IMR-90 (cell line): ENCODE measurements at regions not wholly inside any gene's neighbourhood (a gene's known extent, or its start where the extent isn't known, plus 50 kb on each side); places are given as distances from the start of the nearest gene placed in this dataset.

Source experiments
- ATAC-seq: fragments of 200-7000 bp; cut with Tn5 transposase; 2 replicates; pipeline ENCODE4 v1.9.1; 2020; ENCODE audit warnings: low read depth, mild to moderate bottlenecking, moderate library complexity
- BruUV-seq: library from RNA; stranded (reverse); fragments of 400-500 nt; replicated peaks from 2 replicates; lab custom pipeline; 2021; lab: Mats Ljungman, UMichigan
- CTCF ChIA-PET: fragments of 300-600 bp; formaldehyde crosslinking; extraction: SDS; loops from one replicate; lab custom pipeline; 2021; ENCODE audit warnings: antibody characterized with exemption; lab: Yijun Ruan, JAX
- POLR2A ChIA-PET: fragments of 300-600 bp; sonication (Branson Sonifier 250); formaldehyde crosslinking; loops from one replicate; lab custom pipeline; 2022; ENCODE audit warnings: antibody characterized with exemption; ENCODE audit not compliant: unreplicated experiment; lab: Charles Lee
- DNase-seq: peaks from one replicate; pipeline ENCODE4 v3.0.0; 2013
- H2AFZ ChIP-seq: replicated peaks from 2 replicates; pipeline ENCODE3; 2013; ENCODE audit warnings: low read length, mild to moderate bottlenecking; ENCODE audit not compliant: poor library complexity
- H2AK5ac ChIP-seq: 2 replicates; pipeline ENCODE4 v1.6.1; 2013; ENCODE audit warnings: low read depth, low read length, inconsistent platforms
- H2AK9ac ChIP-seq: replicated peaks from 2 replicates; pipeline ENCODE3; 2013; ENCODE audit warnings: mild to moderate bottlenecking, low read depth, low read length, moderate library complexity; ENCODE audit not compliant: poor library complexity
- H2BK120ac ChIP-seq: 2 replicates; pipeline ENCODE4 v1.6.1; 2013; ENCODE audit warnings: low read depth, low read length, inconsistent platforms
- H2BK15ac ChIP-seq: 3 replicates; pipeline ENCODE4 v1.6.1; 2013; ENCODE audit warnings: low read depth, low read length, inconsistent platforms
- H2BK20ac ChIP-seq: 2 replicates; pipeline ENCODE4 v1.6.1; 2013; ENCODE audit warnings: low read depth, mild to moderate bottlenecking, inconsistent platforms, low read length, moderate library complexity
- H2BK5ac ChIP-seq: 2 replicates; pipeline ENCODE4 v1.6.1; 2013; ENCODE audit warnings: mild to moderate bottlenecking, low read depth, low read length, inconsistent platforms; ENCODE audit not compliant: poor library complexity, severe bottlenecking
- H3K14ac ChIP-seq: replicated peaks from 2 replicates; pipeline ENCODE4 v1.6.1; 2013; ENCODE audit warnings: low read depth, low read length, inconsistent platforms
- H3K18ac ChIP-seq: 2 replicates; pipeline ENCODE4 v1.6.1; 2013; ENCODE audit warnings: low read depth, low read length, control low read depth
- H3K23ac ChIP-seq: 2 replicates; pipeline ENCODE4 v1.6.1; 2013; ENCODE audit warnings: low read depth, low read length, inconsistent platforms
- H3K27ac ChIP-seq: 2 replicates; pipeline ENCODE4 v1.5.1; 2013; ENCODE audit warnings: mild to moderate bottlenecking, control low read depth, low read length; ENCODE audit not compliant: insufficient read depth
- H3K27me3 ChIP-seq: 2 replicates; pipeline ENCODE4 v1.6.1; 2013; ENCODE audit warnings: low read length; ENCODE audit not compliant: control insufficient read depth, insufficient read depth
- H3K36me3 ChIP-seq: 2 replicates; pipeline ENCODE4 v1.6.1; 2013; ENCODE audit warnings: low read length, mixed read lengths; ENCODE audit not compliant: control insufficient read depth, insufficient read depth
- H3K4ac ChIP-seq: 2 replicates; pipeline ENCODE4 v1.6.1; 2013; ENCODE audit warnings: low read depth, low read length, inconsistent platforms
- H3K4me1 ChIP-seq: 2 replicates; pipeline ENCODE4 v1.6.1; 2013; ENCODE audit warnings: low read length, mixed read lengths; ENCODE audit not compliant: control insufficient read depth, insufficient read depth
- H3K4me2 ChIP-seq: 2 replicates; pipeline ENCODE4 v1.6.1; 2013; ENCODE audit warnings: low read depth, mild to moderate bottlenecking, control low read depth, low read length, moderate library complexity
- H3K4me3 ChIP-seq: 2 replicates; pipeline ENCODE4 v1.5.1; 2013; ENCODE audit warnings: low read depth, mild to moderate bottlenecking, control low read depth, low read length, moderate library complexity; ENCODE audit not compliant: insufficient read depth
- H3K56ac ChIP-seq: 2 replicates; pipeline ENCODE4 v1.6.1; 2013; ENCODE audit warnings: low read length, inconsistent platforms; ENCODE audit not compliant: insufficient read depth; ENCODE audit errors: extremely low read depth
- H3K79me1 ChIP-seq, 2 experiments: 2 replicates each; pipeline ENCODE4 v1.6.1; 2013; ENCODE audit warnings: low read length in 2 of 2, inconsistent platforms in 1 of 2, low read depth in 1 of 2
- H3K9ac ChIP-seq: 2 replicates; pipeline ENCODE4 v1.6.1; 2013; ENCODE audit warnings: low read depth, low read length, control low read depth
- H3K9me1 ChIP-seq: 2 replicates; pipeline ENCODE4 v1.6.1; 2013; ENCODE audit warnings: low read length, inconsistent platforms; ENCODE audit not compliant: insufficient read depth
- H3K9me3 ChIP-seq: 2 replicates; pipeline ENCODE4 v1.6.1; 2013; ENCODE audit warnings: low read length; ENCODE audit not compliant: control insufficient read depth, insufficient read depth
- H4K20me1 ChIP-seq: 2 replicates; pipeline ENCODE4 v1.6.1; 2013; ENCODE audit warnings: low read length, inconsistent platforms; ENCODE audit not compliant: insufficient read depth
- H4K5ac ChIP-seq: 2 replicates; pipeline ENCODE4 v1.6.1; 2013; ENCODE audit warnings: mild to moderate bottlenecking, low read depth, low read length, control low read depth
- H4K8ac ChIP-seq, 2 experiments: 2 replicates each; pipeline ENCODE4 v1.6.1; 2013; ENCODE audit warnings: low read depth in 2 of 2, low read length in 2 of 2, control low read depth in 1 of 2, inconsistent platforms in 1 of 2
- H4K91ac ChIP-seq: 2 replicates; pipeline ENCODE4 v1.6.1; 2013; ENCODE audit warnings: low read depth, low read length, inconsistent platforms; ENCODE audit not compliant: insufficient read depth
- CEBPB ChIP-seq: IDR thresholded peaks from 2 replicates; pipeline ENCODE4 v1.6.1; 2012; ENCODE audit warnings: low read depth, low read length, improper control_type of control experiment
- CHD1 ChIP-seq: IDR thresholded peaks from 2 replicates; pipeline ENCODE4 v1.6.1; 2012; ENCODE audit warnings: low read depth, low read length, improper control_type of control experiment
- CTCF ChIP-seq: conservative IDR thresholded peaks from 2 replicates; pipeline ENCODE4 v1.5.1; 2012; ENCODE audit warnings: mild to moderate bottlenecking, low read depth, low read length, improper control_type of control experiment
- ELK1 ChIP-seq: fragments of 150-350 bp; IDR thresholded peaks from 2 replicates; pipeline ENCODE4 v1.6.1; 2016; ENCODE audit warnings: low read depth, mild to moderate bottlenecking, low read length, moderate library complexity, borderline replicate concordance
- MAFK ChIP-seq: IDR thresholded peaks from 2 replicates; pipeline ENCODE4 v1.6.1; 2012; ENCODE audit warnings: low read depth, low read length, improper control_type of control experiment
- MAZ ChIP-seq: IDR thresholded peaks from 2 replicates; pipeline ENCODE4 v1.6.1; 2012; ENCODE audit warnings: low read depth, mild to moderate bottlenecking, low read length, improper control_type of control experiment, moderate library complexity, borderline replicate concordance
- MXI1 ChIP-seq: IDR thresholded peaks from 2 replicates; pipeline ENCODE4 v1.6.1; 2012; ENCODE audit warnings: low read depth, mild to moderate bottlenecking, low read length, moderate library complexity, borderline replicate concordance
- NFE2L2 ChIP-seq: fragments of 150-350 bp; IDR thresholded peaks from 2 replicates; pipeline ENCODE4 v1.6.1; 2016; ENCODE audit warnings: low read depth, mild to moderate bottlenecking, low read length
- POLR2A ChIP-seq: IDR thresholded peaks from 2 replicates; pipeline ENCODE4 v1.6.1; 2012; ENCODE audit warnings: mild to moderate bottlenecking, low read depth, low read length
- RAD21 ChIP-seq: IDR thresholded peaks from 2 replicates; pipeline ENCODE4 v1.6.1; 2012; ENCODE audit warnings: low read length, improper control_type of control experiment
- RCOR1 ChIP-seq: IDR thresholded peaks from 2 replicates; pipeline ENCODE4 v1.6.1; 2012; ENCODE audit warnings: mild to moderate bottlenecking, low read length, improper control_type of control experiment; ENCODE audit not compliant: insufficient replicate concordance
- SMC3 ChIP-seq: fragments of 150-350 bp; IDR thresholded peaks from 2 replicates; pipeline ENCODE4 v1.6.1; 2016; ENCODE audit warnings: low read depth, mild to moderate bottlenecking, antibody characterized with exemption, low read length, moderate library complexity
- WGBS, 2 experiments: methylation state at CpG; one replicate each; pipeline versions ENCODE4 v1.1.5 to v1.1.7; 2013; ENCODE audit warnings: missing lambda C conversion rate in 2 of 2; ENCODE audit not compliant: insufficient read length in 1 of 2; ENCODE audit errors: extremely low coverage in 2 of 2; 5-methylcytosine and 5-hydroxymethylcytosine counted together
- dilution Hi-C: fragments of 300-500 bp; cut with HindIII; formaldehyde crosslinking; loops from one replicate; pipeline ENCODE4 v1.14.3; 2018; ENCODE audit warnings: low sequenced_read_pairs; ENCODE audit not compliant: unreplicated experiment
- in situ Hi-C: fragments of 300-500 bp; cut with MboI; formaldehyde crosslinking; loops from 3 replicates; pipeline ENCODE4 v1.14.3; 2019; ENCODE audit warnings: low sequenced_read_pairs, inconsistent platforms, mixed read lengths
- intact Hi-C: fragments of 100-400 bp; cut with micrococcal nuclease; formaldehyde crosslinking; loops from 2 replicates; pipeline ENCODE4 v1.10.0; 2022

GRCh38 chr16:49200223-49200820, 81.3 kb downstream of the CBLN1 start:
- H3K9me1 ChIP-seq: no peaks in the 10 kb centered on the region
- no TSS peak for BruUV-seq
- H3K4ac ChIP-seq: no peak overlapping the region
- in situ Hi-C loops: no loop called here
- no peaks in the 10 kb centered on the region for H3K4me1 ChIP-seq
- H3K9ac ChIP-seq: no peak overlapping the region
- H3K18ac ChIP-seq: no peak overlapping the region
- no peaks in the 10 kb centered on the region for H4K20me1 ChIP-seq
- H3K4me2 ChIP-seq: no peak overlapping the region
- no peak overlapping the region for H2BK15ac ChIP-seq
- ChIA-PET POLR2A (no interaction called here), CTCF (no interaction called here)
- H2BK20ac ChIP-seq: no peak overlapping the region
- no peak overlapping the region for H2BK120ac ChIP-seq
- no peak overlapping the region for H3K27ac ChIP-seq
- H3K23ac ChIP-seq: no peak overlapping the region
- H3K4me3 ChIP-seq: no peak overlapping the region
- H4K8ac ChIP-seq: no peak overlapping the region
- H3K9me3 ChIP-seq: no peaks in the 10 kb centered on the region
- no peak for TF ChIP-seq RAD21
- no peak for TF ChIP-seq CTCF
- TF ChIP-seq RCOR1: no peak
- TF ChIP-seq MXI1: no peak
- no peak for TF ChIP-seq ELK1
- TF ChIP-seq CHD1: no peak
- TF ChIP-seq POLR2A: no peak
- no peak for TF ChIP-seq MAZ
- no peak for TF ChIP-seq NFE2L2
- TF ChIP-seq CEBPB: no peak
- TF ChIP-seq SMC3: no peak
- TF ChIP-seq MAFK: no peak
- dilution Hi-C loops: no loop called here
- H2AK5ac ChIP-seq: no peak overlapping the region
- H4K91ac ChIP-seq: no peak overlapping the region
- H3K56ac ChIP-seq: no peak overlapping the region
- H3K79me1 ChIP-seq: no peaks in the 10 kb centered on the region
- 94% methylated on average over 2 of the region's 8 CpGs; no CpG with 5 or more reads in 1 of the 2 experiments for WGBS, 2 experiments
- H2BK5ac ChIP-seq: no peak overlapping the region
- H3K36me3 ChIP-seq: no peaks in the 10 kb centered on the region
- H3K27me3 ChIP-seq: no peaks in the 10 kb centered on the region
- no peak for DNase-seq
- H2AK9ac ChIP-seq: no peak overlapping the region
- intact Hi-C loops: no loop called here
- H3K14ac ChIP-seq: no peak overlapping the region
- ATAC-seq: no peak
- no peak overlapping the region for H4K5ac ChIP-seq
- no peak overlapping the region for H2AFZ ChIP-seq
